Tibial artery (tissue), 4 donors: ENCODE measurements at regions not wholly inside any gene's neighbourhood (a gene's known extent, or its start where the extent isn't known, plus 50 kb on each side); places are given as distances from the start of the nearest gene placed in this dataset.
A peak's percentile ranks its signal among the peaks of the same experiment; 100 is the strongest.

Experiments
- DNase-seq, 2 donors: peaks; one replicate each; pipeline ENCODE4 v3.0.0-alpha.2; 2019
- H3K27ac ChIP-seq, 2 donors: fragments of 200-600 bp; sonication (generic) in 1 of 2; 1 replicate in 1 of 2; 2 replicates in 1 of 2; pipeline ENCODE4 v1.5.1; 2018 to 2019; ENCODE audit warnings: mild to moderate bottlenecking in 1 of 2
- H3K27me3 ChIP-seq, 2 donors: fragments of 200-600 bp; sonication (generic) in 1 of 2; one replicate each; pipeline versions ENCODE4 v1.5.1 to v1.6.0; 2016 to 2019
- H3K36me3 ChIP-seq, 3 donors: fragments of 200-600 bp; sonication (generic) in 2 of 3; one replicate each; pipeline ENCODE4 v1.5.1; 2016 to 2019; ENCODE audit warnings: mild to moderate bottlenecking in 2 of 3
- H3K4me1 ChIP-seq, 4 donors: fragments of 200-600 bp; sonication (generic) in 2 of 4; 1 replicate in 3 of 4; 2 replicates in 1 of 4; pipeline ENCODE4 v1.5.1; 2016 to 2019
- H3K4me3 ChIP-seq, 2 donors: fragments of 200-600 bp; sonication (generic) in 1 of 2; 1 replicate in 1 of 2; 2 replicates in 1 of 2; pipeline ENCODE4 v1.5.1; 2018 to 2019; ENCODE audit warnings: mild to moderate bottlenecking in 2 of 2
- H3K9me3 ChIP-seq, 3 donors: fragments of 200-600 bp; sonication (generic) in 1 of 3; one replicate each; pipeline ENCODE4 v1.5.1; 2016 to 2019
- CTCF ChIP-seq, 2 experiments: fragments of 200-600 bp in 1 of 2; fragments of 450-650 bp in 1 of 2; IDR thresholded peaks; one replicate each; pipeline ENCODE4 v1.5.1; 2017 to 2019; ENCODE audit warnings: antibody characterized with exemption in 2 of 2, mild to moderate bottlenecking in 1 of 2, moderate library complexity in 1 of 2
- intact Hi-C: fragments of 100-400 bp; cut with DNase I; formaldehyde crosslinking; loops from one replicate; pipeline ENCODE4 v1.15.0; 2023; ENCODE audit warnings: low total_unique reads

DNA sequence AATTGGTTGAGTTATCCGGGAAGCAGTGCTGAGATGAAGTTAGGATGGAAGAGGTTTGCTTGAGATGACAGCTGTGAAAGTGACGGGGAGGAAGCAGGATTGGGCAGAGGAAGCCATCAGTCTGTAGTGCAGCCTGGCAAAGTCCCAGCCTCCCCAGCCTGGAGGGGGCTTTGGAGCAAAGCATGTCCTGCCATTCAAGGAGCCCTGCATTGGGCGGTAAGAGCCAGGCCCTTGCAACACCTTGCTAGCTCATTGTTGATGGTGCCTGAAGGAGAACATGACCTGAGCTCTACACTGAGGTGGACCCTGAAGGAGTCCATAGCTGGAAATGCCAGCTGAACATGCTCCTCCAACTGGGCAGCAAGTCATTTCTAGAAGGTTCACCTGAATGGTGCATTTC lies 228.9 kb downstream of the ACKR3 start:
- Histone ChIP-seq H3K27me3 (no peaks in the 10 kb centered on the region), H3K4me1 (peaks cover 0 to 36% (median 11%) of the 10 kb centered on the region in 4 donors), H3K36me3 (no peaks in the 10 kb centered on the region), H3K9me3 (no peaks in the 10 kb centered on the region), H3K27ac (no peak overlapping the region), H3K4me3 (no peak overlapping the region)
- TF ChIP-seq CTCF (IDR thresholded peaks at IDR 0.05): no peak
- intact Hi-C loops: no loop called here
- no peak for DNase-seq

DNA sequence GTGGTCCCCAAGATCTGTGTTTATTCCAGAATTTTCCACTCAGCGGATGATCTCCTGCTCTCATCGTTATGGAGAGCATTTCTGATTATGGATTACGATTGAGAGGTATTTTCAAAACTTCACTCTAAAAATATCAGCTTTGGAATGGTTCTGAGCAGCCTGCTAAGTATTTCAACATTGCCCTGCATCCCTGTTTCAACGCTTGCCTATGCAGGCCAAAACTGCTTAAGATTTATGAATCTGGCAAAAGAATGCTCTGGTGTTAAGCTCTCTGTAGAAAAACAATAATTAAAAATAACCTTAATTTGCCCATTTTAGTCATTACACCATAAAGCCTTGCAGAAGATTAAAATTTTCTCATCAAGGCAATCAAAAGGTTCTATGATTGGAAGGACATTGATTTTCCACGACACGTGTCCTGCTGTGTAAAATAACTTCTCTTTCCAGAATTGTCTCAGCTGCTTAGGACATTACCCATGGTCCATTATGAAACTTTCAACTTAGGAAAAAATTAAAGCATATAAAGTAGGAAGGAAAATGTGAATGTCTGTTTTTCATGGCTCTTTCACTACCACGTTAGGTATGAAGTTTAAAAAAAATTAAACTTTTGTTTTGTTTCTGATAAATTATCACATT lies 229.9 kb downstream of the ACKR3 start:
- Histone ChIP-seq H3K4me1 (peaks cover 0 to 36% (median 11%) of the 10 kb centered on the region in 4 donors), H3K9me3 (no peaks in the 10 kb centered on the region), H3K27me3 (no peaks in the 10 kb centered on the region), H3K36me3 (no peaks in the 10 kb centered on the region), H3K27ac (peak overlapping the region; percentile 51 to 68), H3K4me3 (no peak overlapping the region)
- no peak for DNase-seq
- intact Hi-C loops: no loop called here
- TF ChIP-seq CTCF (IDR thresholded peaks at IDR 0.05): no peak

GRCh38 chr2:236802862-236803261 lies 233.2 kb downstream of the ACKR3 start:
- DNase-seq: peak in 1 of 2 donors; percentile 28
- Histone ChIP-seq H3K4me1 (peaks cover 0 to 30% (median 11%) of the 10 kb centered on the region in 4 donors), H3K9me3 (peaks cover 0 to 7% (median 0%) of the 10 kb centered on the region in 3 donors), H3K36me3 (no peaks in the 10 kb centered on the region), H3K27ac (no peak overlapping the region), H3K4me3 (no peak overlapping the region), H3K27me3 (no peaks in the 10 kb centered on the region)
- TF ChIP-seq CTCF (IDR thresholded peaks at IDR 0.05): no peak
- intact Hi-C loops: no loop called here

DNA sequence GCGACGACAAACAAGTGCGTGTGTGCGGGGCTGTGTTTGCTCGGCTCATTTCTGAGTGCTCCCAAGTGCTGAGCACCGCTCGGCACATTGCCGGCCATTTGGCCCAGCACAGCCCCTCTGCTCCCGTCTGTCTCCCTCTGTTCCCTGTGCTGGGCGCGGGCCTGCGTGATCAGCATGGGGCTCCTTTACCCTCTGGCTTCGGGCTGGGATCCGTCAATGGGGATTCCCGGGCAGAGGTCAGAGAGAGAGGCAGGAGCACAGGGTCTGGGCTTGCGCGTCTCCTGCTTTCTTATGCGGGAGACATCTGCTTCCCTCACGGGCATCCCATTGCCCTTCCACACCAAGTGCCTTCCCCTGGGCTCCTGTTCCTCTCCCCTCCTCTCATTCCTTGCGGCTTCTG lies 234.0 kb downstream of the ACKR3 start:
- no peak overlapping the region for H3K4me3 ChIP-seq
- H3K27ac ChIP-seq: no peak overlapping the region
- H3K27me3 ChIP-seq: no peaks in the 10 kb centered on the region
- DNase-seq: no peak
- H3K4me1 ChIP-seq: peaks cover 0 to 28% (median 10%) of the 10 kb centered on the region in 4 donors
- H3K9me3 ChIP-seq: peaks cover 0 to 7% (median under 1%) of the 10 kb centered on the region in 3 donors
- no peak for TF ChIP-seq CTCF (IDR thresholded peaks at IDR 0.05)
- intact Hi-C loops: no loop called here
- no peaks in the 10 kb centered on the region for H3K36me3 ChIP-seq

DNA sequence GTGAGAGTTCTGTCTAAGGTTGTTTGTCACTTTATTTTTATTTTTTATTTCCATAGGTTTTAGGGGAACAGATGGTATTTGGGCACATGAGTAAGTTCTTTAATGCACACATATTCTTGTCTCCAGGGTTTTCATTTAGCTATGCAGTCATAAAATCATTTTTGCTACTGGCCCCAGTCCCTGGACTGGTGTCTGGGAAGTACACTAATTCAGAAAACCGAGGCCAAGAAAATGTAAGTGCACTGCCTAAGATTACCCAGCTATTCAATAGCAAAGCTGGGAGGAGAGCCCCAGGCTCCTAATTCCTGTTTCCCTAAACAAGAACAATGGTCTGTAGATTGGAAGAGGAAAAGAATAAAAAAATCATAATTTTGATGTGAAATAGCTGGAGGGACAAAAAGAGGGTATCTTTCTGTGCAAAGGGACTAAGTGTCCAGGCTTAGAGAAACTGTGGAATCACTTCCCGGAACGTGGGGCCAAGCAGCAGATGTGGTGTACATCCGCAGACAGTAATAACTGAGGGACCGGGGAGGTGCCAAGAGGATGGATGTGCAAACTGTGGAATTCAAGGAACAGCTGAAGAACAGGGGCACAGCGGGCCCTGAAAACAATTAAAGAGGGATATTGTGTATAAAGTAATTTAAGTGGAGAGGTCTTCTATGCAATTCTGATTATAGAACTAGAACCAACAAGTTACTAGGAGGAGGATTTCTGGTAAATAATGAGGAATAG lies 236.3 kb downstream of the ACKR3 start:
- H3K27me3 ChIP-seq: no peaks in the 10 kb centered on the region
- no peak for TF ChIP-seq CTCF (IDR thresholded peaks at IDR 0.05)
- H3K4me1 ChIP-seq: peaks cover 0 to 7% (median 0%) of the 10 kb centered on the region in 4 donors
- H3K27ac ChIP-seq: no peak overlapping the region
- no peaks in the 10 kb centered on the region for H3K36me3 ChIP-seq
- peaks cover 0 to 19% (median 3%) of the 10 kb centered on the region in 3 donors for H3K9me3 ChIP-seq
- intact Hi-C loops: no loop called here
- no peak overlapping the region for H3K4me3 ChIP-seq
- no peak for DNase-seq
